Epithelial cell of proximal tubule (primary cell): ENCODE measurements at regions not wholly inside any gene's neighbourhood (a gene's known extent, or its start where the extent isn't known, plus 50 kb on each side); places are given as distances from the start of the nearest gene placed in this dataset.
A peak's percentile ranks its signal among the peaks of the same experiment; 100 is the strongest.

Experiments used
- DNase-seq: peaks from one replicate; pipeline ENCODE4 v3.0.0-alpha.2; 2011; ENCODE audit warnings: low read depth
- H3K4me3 ChIP-seq: 2 replicates; pipeline ENCODE4 v1.5.1; 2011; ENCODE audit warnings: low read depth, mild to moderate bottlenecking, low read length
- TF ChIP-seq, protein P1 (sequence below): conservative IDR thresholded peaks from 2 replicates; pipeline ENCODE4 v1.5.1; 2012; ENCODE audit warnings: low read depth, mild to moderate bottlenecking, low read length

DNA sequence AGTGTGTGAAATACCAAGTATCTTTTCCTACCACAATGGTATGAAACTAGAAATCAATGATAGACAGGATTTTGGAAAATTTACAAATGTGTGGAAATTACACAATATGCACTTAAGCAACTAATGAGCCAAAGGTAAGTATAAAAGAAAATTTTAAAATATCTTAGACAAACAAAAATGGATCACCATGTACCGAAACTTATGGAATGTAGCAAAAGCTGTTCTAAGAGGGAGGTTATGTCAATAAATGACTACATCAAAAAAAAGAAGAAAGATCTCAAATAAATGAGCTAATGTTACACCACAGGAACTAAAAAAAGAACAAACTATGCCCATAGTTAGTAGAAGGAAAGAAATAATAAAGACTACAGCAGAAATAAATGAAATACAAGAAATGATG is 1084.1 kb downstream of the TECRL start:
- TF ChIP-seq, protein P1, sequence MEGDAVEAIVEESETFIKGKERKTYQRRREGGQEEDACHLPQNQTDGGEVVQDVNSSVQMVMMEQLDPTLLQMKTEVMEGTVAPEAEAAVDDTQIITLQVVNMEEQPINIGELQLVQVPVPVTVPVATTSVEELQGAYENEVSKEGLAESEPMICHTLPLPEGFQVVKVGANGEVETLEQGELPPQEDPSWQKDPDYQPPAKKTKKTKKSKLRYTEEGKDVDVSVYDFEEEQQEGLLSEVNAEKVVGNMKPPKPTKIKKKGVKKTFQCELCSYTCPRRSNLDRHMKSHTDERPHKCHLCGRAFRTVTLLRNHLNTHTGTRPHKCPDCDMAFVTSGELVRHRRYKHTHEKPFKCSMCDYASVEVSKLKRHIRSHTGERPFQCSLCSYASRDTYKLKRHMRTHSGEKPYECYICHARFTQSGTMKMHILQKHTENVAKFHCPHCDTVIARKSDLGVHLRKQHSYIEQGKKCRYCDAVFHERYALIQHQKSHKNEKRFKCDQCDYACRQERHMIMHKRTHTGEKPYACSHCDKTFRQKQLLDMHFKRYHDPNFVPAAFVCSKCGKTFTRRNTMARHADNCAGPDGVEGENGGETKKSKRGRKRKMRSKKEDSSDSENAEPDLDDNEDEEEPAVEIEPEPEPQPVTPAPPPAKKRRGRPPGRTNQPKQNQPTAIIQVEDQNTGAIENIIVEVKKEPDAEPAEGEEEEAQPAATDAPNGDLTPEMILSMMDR, result no peak
- no peak overlapping the region for H3K4me3 ChIP-seq
- DNase-seq, result no peak

DNA sequence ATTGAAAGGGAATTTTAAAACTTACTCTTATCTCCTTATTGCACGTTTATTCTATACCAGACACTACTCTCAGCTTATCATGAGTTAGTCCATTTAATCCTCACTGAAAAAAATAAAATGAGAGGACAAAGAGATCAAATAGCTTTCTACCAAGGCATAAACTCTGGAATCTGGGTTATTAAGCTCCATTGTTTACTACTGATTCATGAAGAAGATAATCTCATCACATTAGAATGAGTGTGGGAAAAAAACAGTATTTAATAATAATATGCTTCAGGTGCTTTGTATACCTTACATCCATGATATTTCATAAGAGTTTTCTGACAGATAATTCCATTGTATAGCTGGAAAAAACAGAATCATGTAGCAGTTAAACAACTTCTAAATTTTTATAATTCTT is 1092.6 kb downstream of the TECRL start:
- no peak for DNase-seq

DNA sequence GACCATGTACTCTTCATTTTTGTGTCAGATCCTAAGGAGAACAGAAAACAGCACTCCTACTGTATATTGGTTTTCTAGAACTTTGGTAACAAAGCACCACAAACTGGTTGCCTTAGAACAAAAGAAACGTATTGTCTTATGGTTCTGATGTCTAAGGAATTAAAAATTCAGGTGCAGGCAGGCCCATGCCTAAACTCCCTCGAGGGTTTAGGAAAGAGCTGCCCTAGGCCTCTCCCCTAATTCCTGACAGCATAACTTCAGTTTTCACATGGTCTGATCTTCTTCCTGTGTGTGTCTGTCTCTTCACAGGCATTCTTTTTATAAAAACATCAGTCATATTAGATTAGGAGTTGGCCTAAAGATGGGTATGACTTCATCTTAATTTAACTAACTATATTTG is 1093.6 kb downstream of the TECRL start:
- H3K4me3 ChIP-seq, result no peak overlapping the region
- TF ChIP-seq, protein P1, result no peak
- DNase-seq, result no peak

More for the DNA sequence above, 1092.6 kb downstream of the TECRL start:
- TF ChIP-seq, protein P1, result no peak
- no peak overlapping the region for H3K4me3 ChIP-seq

DNA sequence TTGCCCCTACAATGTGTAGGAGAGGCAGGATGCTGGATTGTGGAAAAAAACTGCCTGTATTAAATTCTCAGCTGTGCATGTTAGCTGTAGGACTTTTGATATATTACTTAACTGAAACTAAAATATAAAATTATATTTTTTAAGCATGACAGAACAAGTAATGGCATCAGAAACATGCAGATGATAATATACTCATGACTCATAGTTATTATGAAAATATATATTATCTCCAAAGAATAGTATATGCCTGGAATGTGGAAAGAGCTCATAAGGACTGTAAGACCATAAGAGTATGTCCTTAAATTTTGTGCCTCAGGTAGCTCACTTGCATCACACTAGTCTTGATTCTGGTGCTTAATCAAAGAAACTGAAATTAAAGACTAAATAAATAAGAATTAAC is 1100.6 kb downstream of the TECRL start:
- DNase-seq, result no peak
- TF ChIP-seq, protein P1, result no peak
- H3K4me3 ChIP-seq, result no peak overlapping the region

DNA sequence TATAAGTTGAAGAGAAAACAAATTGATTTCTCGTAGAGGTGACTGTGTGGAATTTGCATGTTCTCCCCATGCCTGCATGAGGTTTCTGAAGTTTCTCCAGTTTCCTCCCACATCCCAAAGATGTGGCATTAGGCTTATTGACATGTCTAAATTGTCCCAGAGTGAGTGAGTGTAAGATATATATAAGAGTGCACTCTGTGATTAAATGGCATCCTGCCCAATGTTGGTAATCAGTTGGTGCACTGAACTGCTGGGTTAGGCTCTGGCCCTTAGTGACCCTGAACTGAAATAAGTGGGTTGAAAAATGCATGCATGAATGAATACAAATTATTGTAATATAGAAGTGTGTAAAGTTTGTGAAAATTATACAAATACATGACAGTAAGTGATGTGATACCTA is 1106.5 kb downstream of the TECRL start:
- DNase-seq, result no peak
- no peak overlapping the region for H3K4me3 ChIP-seq
- TF ChIP-seq, protein P1, result no peak

DNA sequence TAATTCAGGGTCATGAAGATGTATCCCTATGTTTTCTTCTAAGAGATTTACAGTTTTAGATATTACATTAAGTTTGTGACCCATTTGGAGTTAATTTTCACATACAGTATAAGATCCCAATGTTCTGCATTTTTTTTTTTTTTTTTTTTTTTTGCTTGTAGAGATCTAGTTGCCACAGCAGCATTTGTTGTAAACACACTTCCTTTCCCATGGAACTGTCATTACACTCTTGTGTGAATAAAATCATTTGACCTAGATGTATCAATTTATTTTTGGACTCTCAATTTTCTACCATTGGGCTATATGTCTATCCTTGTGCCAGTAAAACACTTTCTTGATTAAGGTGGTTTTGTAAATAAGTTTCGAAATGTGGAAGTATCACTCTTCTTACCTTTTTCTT is 1107.2 kb downstream of the TECRL start:
- no peak overlapping the region for H3K4me3 ChIP-seq
- TF ChIP-seq, protein P1, result no peak
- no peak for DNase-seq

DNA sequence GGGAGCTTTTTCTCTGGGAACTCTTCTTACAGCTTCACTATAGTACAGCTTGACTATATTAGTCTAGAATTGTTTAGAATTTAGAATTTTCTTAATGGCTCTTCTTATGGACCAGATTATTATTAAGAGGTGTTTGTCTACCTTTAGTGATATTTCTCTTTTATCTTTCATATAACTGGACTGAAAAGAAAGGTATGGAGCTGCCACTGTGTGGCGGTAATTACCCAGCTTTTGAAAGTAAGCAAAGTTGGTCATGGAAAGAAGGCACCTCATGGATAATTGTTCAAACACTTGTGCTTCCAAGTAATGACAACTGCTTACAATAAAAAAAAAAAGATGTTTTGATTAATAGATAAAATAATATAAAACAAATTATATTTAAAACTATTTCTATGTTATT is 1112.5 kb downstream of the TECRL start:
- DNase-seq, result no peak
- TF ChIP-seq, protein P1, result peak; percentile 12
- no peak overlapping the region for H3K4me3 ChIP-seq
